ENCODE measurements at regions not wholly inside any gene's neighbourhood (a gene's known extent, or its start where the extent isn't known, plus 50 kb on each side); places are given as distances from the start of the nearest gene placed in this dataset.

DNA sequence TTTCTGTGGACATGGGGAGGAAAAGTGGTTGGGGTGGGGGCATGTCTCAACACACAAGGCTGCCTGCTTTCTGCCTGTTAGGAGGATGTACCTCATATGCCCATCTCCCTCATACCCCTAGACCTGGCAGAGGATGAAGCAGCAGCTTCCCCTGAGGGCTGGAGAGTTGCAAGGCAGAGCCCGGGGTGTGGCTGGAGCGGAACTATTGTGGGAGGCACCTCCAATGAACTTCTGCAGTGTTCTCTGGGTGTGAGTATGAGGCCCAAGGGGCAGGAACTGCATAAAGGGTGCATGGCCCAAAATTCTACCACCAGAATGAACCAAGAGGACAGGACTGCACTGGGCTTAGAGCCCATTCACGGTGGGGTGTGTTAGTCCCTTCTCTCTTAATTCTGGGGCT lies 296.3 kb upstream of the SIX2 start:
- POLR2A ChIA-PET = no interaction called here
- TF ChIP-seq, protein P1, sequence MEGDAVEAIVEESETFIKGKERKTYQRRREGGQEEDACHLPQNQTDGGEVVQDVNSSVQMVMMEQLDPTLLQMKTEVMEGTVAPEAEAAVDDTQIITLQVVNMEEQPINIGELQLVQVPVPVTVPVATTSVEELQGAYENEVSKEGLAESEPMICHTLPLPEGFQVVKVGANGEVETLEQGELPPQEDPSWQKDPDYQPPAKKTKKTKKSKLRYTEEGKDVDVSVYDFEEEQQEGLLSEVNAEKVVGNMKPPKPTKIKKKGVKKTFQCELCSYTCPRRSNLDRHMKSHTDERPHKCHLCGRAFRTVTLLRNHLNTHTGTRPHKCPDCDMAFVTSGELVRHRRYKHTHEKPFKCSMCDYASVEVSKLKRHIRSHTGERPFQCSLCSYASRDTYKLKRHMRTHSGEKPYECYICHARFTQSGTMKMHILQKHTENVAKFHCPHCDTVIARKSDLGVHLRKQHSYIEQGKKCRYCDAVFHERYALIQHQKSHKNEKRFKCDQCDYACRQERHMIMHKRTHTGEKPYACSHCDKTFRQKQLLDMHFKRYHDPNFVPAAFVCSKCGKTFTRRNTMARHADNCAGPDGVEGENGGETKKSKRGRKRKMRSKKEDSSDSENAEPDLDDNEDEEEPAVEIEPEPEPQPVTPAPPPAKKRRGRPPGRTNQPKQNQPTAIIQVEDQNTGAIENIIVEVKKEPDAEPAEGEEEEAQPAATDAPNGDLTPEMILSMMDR (IDR thresholded peaks at IDR 0.05; ENCODE audit: insufficient read depth, low read length, missing control alignments) = no peak
- H3K4me3 ChIP-seq (ENCODE audit: low read depth, low read length) = no peak overlapping the region
- no peak for DNase-seq (ENCODE audit: low read depth, low spot score)
- CTCF ChIA-PET = interaction anchor here (1.4 kb wide), 1 partner anchor 27 kb away, joined by 3 read pairs; no protein-coding TSS in a partner anchor

DNA sequence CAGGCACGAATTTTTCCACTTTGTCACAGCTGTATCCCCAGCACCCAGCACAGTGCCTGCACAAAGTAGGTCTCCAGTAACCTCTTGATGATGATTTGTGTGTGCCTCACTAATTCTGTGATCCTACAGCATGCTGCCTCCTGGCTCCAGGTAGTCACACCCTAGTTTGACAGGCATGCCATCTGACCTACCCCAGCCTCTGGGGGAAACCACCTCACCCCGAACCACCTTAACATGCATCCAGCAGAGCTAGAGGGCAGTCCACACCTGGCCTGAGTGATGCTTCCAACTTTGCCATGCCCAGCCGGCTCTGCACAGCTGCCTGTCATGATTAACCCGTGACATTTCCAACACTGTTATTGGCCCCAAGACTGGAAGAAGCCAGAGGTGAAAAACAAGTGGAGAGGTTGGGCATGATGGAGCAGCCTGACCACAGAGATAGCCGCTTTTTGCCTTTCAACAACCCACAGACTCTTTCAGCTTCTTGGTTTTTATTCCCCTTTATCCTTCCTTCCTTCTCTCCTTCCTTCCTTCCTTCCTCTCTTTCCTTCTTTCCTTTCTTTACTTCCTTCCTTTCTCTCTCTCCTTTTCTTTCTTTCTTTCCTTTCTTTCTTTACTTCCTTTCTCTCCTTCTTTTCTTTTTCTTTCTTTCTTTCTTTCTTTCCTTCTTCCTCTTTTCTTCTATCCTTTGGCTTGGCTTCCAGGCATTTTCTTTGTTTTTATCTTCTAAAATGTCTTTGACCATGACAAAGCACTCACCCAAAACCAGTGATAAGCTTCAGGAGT lies 294.4 kb upstream of the SIX2 start:
- no peak overlapping the region for H3K4me3 ChIP-seq (ENCODE audit: low read depth, low read length)
- ChIA-PET POLR2A (no interaction called here), CTCF (no interaction called here)
- TF ChIP-seq, protein P1 (IDR thresholded peaks at IDR 0.05; ENCODE audit: insufficient read depth, low read length, missing control alignments) = no peak
- no peak for DNase-seq (ENCODE audit: low read depth, low spot score)

DNA sequence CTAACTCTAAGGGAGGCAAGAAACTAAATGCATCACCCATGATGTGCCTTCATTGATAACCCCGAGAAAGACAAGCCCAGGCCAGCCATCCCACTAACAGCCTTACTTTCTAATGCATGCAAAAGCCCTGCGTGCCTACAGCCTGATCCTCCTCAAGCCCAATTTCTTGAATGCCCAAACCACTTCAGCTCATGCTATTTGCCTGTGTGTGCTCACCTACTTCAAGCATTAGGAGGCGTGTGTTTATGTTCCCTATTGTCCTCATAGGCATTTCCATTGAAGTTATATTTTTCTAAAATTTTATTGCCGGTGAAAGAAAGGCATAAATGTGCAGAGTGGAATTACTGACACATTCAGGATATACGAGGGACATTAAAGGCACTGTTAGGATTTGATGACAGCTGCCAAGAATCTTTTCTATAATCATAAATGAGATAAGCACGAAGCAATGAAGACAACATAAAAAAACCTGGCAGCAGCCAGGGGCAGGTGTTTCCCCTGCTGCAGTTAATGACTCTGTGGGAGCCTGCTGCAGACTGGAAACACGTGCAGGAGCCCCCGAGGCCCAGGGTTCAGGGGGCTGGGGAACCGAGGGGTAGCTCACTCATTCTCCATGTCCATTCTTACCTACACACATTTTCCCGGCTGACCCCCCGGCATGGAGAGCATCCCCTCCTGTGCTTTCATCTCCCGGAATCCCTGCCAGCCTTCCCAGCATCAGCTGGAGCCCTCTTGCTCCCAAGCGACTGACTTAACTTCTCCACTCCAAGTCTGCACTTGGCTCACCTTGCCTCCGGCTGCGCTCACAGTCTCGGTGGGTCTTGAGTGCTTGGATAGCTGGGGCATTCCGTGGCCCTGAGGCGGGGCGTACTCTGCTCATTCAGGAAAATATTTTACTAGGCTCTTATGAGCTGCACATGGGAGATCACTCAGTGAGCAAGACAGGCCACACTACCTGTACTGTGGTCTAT lies 292.3 kb upstream of the SIX2 start:
- no peak for DNase-seq (ENCODE audit: low read depth, low spot score)
- H3K4me3 ChIP-seq (ENCODE audit: low read depth, low read length) = no peak overlapping the region
- POLR2A ChIA-PET = no interaction called here
- TF ChIP-seq, protein P1 (IDR thresholded peaks at IDR 0.05; ENCODE audit: insufficient read depth, low read length, missing control alignments) = no peak
- CTCF ChIA-PET = interaction anchor here (1.4 to 1.6 kb wide), 2 partner anchors 12 to 320 kb away, joined by 3 to 4 read pairs; no protein-coding TSS in a partner anchor

DNA sequence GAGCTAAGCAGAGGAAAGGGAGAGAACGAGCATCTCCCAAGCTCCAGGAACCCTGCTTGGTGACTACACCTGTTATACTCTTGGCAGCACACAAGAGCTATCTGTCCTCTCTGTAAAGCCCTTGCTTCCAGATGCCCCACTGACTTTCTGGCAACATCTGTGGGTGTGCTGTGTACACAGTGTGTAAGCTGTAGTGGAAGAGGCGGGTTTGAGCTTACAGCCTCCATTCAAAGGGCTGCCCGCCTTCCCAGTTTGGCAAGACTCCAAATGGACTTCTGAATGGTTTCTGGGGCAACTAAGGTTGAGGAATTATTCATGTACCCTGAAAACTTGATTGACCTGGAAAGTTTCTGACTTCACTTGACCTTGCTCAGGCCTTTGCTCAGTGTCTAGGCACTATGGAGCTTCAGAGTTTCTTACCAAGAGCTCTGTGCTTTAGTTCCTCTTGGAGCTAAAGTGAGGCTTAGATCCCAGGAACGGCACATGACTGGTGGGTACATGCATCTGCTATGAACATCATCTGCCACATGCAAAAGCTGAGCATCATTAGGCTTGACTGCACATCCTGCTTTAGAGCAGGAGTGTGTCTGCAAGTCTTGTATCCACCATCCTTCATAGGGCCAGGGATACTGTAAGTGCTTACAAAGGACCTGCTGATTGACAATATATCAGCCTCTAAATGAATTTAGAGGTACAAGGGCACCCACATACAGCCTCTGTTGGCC lies 290.9 kb upstream of the SIX2 start:
- ChIA-PET CTCF (interaction anchor here (1.1 kb wide), 1 partner anchor 8 kb away, joined by 5 read pairs; no protein-coding TSS in a partner anchor), POLR2A (no interaction called here)
- H3K4me3 ChIP-seq (ENCODE audit: low read depth, low read length) = no peak overlapping the region
- TF ChIP-seq, protein P1 (IDR thresholded peaks at IDR 0.05; ENCODE audit: insufficient read depth, low read length, missing control alignments) = no peak
- DNase-seq (ENCODE audit: low read depth, low spot score) = no peak

DNA sequence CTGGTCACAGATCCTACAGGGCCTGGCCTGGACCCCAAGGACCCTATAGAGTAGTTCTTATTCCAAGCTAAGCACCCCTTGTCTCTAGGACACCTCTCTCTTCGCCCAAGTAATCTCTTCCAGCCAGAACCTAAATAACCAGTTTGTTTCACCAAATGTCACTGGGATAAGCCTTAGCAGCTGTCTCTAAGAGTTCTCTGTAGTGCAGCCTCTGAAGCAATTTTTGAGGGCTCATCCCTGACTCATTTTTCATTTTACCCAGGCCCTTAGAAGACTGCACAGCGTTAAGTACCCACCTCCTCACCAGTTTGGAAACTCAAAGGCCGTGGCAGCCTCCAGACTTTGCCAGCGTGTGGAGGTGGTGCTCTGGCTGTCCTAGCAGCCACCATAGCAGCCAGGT lies 290.1 kb upstream of the SIX2 start:
- ChIA-PET CTCF (interaction anchor here (1.1 kb wide), 1 partner anchor 9 kb away, joined by 5 read pairs; no protein-coding TSS in a partner anchor), POLR2A (no interaction called here)
- DNase-seq (ENCODE audit: low read depth, low spot score) = no peak
- TF ChIP-seq, protein P1 (IDR thresholded peaks at IDR 0.05; ENCODE audit: insufficient read depth, low read length, missing control alignments) = no peak
- H3K4me3 ChIP-seq (ENCODE audit: low read depth, low read length) = no peak overlapping the region
